T-helper 1 cell (primary cell): ENCODE measurements at regions not wholly inside any gene's neighbourhood (a gene's known extent, or its start where the extent isn't known, plus 50 kb on each side); places are given as distances from the start of the nearest gene placed in this dataset.
"Not testable (repeated sequence)": the region's sequence is repeated elsewhere in the genome, so short reads cannot be mapped to it uniquely, and the experiment has no call there.

Experiments used
- DNase-seq, 5 donors: peaks; one replicate each; pipeline ENCODE4 v3.0.0-alpha.2; 2012 to 2020

DNA sequence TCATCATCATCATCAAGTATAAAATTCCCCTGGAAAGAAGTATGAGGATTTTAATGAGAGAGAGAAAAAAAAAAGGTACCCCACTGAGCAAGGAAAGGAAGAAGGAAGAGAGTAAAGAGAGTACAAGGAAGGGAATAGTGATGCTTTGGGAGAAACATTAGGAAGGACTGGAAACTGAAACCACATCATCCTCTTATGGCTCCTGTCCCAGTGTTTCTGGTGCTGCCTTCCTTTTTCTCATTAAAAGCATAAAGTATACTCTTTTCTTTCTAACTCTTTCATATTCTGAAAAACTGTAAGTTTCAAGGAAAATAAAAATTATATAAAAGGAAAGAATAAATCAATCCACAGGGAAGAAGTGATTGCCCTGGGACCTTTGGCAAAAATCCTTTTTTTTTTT, 616.4 kb upstream of the CBLB start:
- DNase-seq = no peak

GRCh38 chr3:106485802-106486201, 617.0 kb upstream of the CBLB start:
- no peak for DNase-seq

DNA sequence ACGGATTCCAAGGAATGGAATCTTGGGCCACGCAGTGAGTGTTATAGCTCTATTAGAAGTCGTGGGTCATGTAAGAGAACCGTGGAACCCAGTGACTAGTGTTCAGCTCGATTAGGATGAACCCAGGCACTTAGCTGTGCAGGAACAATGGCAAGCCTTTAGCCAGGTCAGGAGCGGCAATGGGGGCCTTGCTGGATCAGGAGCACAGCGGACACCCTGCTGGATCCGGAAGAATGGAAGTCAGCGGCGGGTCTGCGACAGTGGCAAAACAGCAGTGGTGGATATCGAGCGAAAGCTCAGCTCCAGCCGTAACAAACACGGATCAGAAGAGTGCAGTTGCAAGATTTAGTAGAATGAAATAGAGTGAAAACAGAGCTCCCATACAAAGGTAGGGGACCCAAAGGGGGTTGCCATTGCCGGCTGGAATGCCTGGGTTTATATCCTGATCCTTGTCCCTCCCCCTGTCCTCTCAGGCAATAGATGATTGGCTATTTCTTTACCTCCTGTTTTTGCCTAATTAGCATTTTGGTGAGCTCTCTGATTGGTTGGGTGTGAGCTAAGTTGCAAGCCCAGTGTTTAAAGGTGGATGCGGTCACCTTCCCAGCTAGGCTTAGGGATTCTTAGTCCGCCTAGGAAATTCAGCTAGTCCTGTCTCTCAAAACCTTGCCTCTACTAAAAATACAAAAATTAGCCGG, 618.3 kb upstream of the CBLB start:
- not testable (repeated sequence) for DNase-seq

GRCh38 chr3:106488331-106488730, 619.5 kb upstream of the CBLB start:
- no peak for DNase-seq

GRCh38 chr3:106491796-106492195, 623.0 kb upstream of the CBLB start:
- DNase-seq = no peak

GRCh38 chr3:106508331-106508893, 639.6 kb upstream of the CBLB start:
- no peak for DNase-seq

- no peak for DNase-seq
Measured at GRCh38 chr3:106510206-106510605, 641.4 kb upstream of the CBLB start.

DNA sequence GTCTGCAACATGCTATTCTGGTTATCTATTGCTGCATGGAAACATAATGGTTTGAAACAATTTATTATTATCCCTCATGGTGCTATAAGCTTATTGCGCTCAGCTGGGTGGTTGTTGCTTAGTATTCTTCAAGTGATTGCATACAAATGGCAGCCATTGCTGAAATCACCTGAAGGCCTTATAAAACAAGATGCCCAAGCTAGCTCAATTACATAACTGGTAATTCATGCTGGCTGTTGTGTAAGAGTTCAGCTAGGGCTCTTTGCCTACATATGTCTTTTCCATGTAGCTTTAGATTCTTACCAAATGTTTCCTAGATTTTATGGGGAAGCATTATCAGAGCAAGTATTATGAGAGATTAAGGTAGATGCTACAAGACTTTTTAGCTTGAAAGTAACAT, 644.0 kb upstream of the CBLB start:
- no peak for DNase-seq

- no peak for DNase-seq
Measured at GRCh38 chr3:106514431-106514830, 645.6 kb upstream of the CBLB start.

- DNase-seq = no peak
Measured at GRCh38 chr3:106518516-106518915, 649.7 kb upstream of the CBLB start.

DNA sequence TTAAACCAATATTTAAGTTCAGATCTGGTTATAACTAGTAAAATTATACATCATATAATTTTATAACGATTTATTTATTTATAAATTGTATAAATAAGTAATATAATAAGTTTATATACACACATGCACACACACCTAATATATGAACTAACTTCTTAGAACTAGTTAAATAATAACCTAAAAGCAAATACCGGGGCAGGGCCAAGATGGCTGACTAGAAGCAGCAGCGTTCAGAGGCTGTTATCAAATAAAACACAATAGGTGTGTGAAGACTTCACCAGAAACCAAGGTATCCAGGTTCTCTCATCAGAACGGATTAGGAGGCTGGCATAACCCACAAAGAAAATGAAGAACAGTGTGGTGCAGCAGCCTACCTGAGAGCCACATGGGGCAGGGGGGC, 653.6 kb upstream of the CBLB start:
- DNase-seq = no peak

- no peak for DNase-seq
Measured at GRCh38 chr3:106528932-106529331, 660.1 kb upstream of the CBLB start.

- DNase-seq = no peak
Measured at GRCh38 chr3:106529738-106530137, 660.9 kb upstream of the CBLB start.

DNA sequence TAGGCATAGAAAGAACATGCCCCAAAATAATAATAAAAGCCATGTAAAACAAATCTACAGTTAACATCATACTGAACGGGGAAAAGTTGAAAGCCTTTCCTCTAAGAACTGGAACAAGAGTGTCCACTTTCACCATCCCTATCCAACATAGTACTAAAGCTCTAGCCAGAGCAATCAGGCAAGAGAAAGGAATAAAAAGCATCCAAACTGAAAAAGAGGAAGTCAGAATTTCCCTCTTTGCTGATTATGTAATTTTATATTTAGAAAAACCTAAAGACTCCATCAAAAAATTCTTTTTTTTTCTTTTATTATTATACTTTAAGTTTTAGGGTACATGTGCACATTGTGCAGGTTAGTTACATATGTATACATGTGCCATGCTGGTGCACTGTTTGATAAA, 661.6 kb upstream of the CBLB start:
- no peak for DNase-seq

GRCh38 chr3:106531771-106532329, 663.0 kb upstream of the CBLB start:
- not testable (repeated sequence) for DNase-seq

- no peak for DNase-seq
Measured at GRCh38 chr3:106533093-106533787, 664.4 kb upstream of the CBLB start.

DNA sequence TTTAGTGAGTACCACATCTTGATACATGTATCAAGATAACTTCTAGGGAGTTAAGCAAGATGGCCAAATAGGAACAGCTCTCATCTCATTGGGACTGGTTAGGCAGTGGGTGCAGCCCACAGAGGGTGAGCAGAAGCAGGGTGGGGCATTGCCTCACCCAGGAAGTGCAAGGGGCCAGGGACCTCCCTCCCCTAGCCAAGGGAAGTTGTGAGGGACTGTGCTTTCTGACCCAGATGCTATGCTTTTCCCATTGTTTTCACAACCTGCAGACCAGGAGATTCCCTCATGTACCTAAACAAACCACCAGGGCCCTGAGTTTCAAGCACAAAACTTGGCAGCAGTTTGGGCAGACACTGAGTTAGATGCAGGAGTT, 665.0 kb upstream of the CBLB start:
- no peak for DNase-seq

GRCh38 chr3:106534206-106534605, 665.4 kb upstream of the CBLB start:
- DNase-seq = peak in 4 of 5 donors; percentile 17 to 81 (median 32)

DNA sequence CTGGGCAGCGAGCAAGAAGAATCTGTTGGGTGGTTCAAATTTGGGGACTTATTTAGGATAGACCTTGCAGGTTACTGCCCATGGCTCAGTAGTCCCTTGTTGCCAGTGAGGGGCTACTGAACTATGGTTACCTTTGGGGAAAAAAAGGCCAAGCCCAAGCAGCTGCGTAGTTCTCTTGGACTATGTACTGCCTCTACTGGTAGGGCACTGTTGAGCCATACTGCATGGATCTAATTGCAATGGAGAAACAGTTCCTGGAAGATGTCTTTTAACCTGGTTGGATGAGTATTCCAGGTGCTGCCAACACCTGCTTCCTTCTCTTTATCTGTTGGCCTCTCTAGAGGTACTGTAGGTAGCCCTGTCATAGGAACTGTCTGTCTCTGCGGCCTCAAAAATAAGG, 671.9 kb upstream of the CBLB start:
- DNase-seq = no peak

- no peak for DNase-seq
Measured at GRCh38 chr3:106542101-106542769, 673.4 kb upstream of the CBLB start.

DNA sequence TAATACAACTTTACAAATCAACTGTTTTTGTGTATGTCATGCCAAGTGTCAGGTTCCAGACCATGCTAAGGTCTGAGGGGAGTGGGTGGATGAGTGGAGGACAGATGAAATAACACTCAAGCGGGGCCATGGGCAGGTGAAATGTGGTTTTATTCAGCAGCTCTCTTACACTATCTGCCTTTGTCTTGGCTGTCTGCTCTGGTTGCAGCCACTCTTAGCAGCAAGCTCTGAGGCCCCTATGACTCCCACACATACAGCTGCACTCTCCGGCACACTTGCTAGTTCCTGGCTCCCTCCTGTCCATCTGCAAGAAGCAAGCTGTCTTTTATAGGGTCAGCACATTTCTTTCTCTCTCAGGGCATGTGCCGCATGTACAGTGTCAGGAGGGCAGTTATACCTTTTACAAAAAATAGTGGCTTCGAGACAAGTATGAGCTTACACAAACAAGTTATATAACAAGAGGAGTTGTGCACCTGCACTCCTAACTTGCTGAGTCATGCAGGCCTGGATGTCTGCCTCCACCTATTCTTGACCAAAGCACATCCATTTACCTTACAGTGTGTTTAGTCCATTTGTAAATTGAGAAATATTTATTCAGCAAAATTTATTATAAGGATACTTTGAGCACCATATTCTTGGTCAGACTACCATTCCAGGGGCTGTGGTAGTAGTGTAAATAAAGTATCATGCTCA, 683.7 kb upstream of the CBLB start:
- no peak for DNase-seq

- DNase-seq = no peak
Measured at GRCh38 chr3:106560451-106560966, 691.7 kb upstream of the CBLB start.

DNA sequence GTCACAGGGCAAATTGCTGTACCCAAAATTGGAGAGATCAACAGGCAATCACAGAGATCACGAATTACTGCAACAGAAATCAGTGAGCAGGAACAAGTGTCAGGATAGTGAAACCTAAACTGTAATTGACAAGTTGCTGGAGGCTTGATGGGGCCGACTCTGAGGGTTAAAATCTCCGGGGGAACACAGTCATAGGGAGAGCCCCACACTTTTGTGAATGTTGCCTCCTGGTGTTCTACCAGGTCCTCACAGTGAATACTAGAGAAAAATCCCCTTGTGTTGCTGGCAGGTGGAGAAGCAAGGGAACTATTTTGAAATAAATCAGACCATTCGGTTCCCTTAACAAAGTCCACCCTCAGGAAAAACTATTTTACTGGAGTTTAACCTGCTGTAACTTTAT, 697.5 kb upstream of the CBLB start:
- peak in 1 of 5 donors; percentile 35 for DNase-seq
